Ishikawa (cell line): ENCODE measurements at regions not wholly inside any gene's neighbourhood (a gene's known extent, or its start where the extent isn't known, plus 50 kb on each side); places are given as distances from the start of the nearest gene placed in this dataset.

Experiments
- CREB1 ChIP-seq: IDR thresholded peaks from 2 replicates; pipeline ENCODE4 v1.6.1; 2012; ENCODE audit warnings: low read depth
- EGR1 ChIP-seq: IDR thresholded peaks from 2 replicates; pipeline ENCODE4 v1.6.1; 2012
- EP300 ChIP-seq: IDR thresholded peaks from 2 replicates; pipeline ENCODE4 v1.6.1; 2012; ENCODE audit warnings: borderline replicate concordance
- RAD21 ChIP-seq: IDR thresholded peaks from 2 replicates; pipeline ENCODE4 v1.6.1; 2012; ENCODE audit warnings: low read depth
- TAF1 ChIP-seq: IDR thresholded peaks from 2 replicates; pipeline ENCODE4 v1.6.1; 2012; ENCODE audit warnings: low read depth, mild to moderate bottlenecking
- TCF12 ChIP-seq: IDR thresholded peaks from 2 replicates; pipeline ENCODE4 v1.6.1; 2012; ENCODE audit warnings: low read depth
- TF ChIP-seq, protein P1 (sequence below): IDR thresholded peaks from 2 replicates; pipeline ENCODE4 v1.6.1; 2012; ENCODE audit warnings: low read depth, mild to moderate bottlenecking
- TF ChIP-seq, protein P2 (sequence below): IDR thresholded peaks from 2 replicates; pipeline ENCODE4 v1.6.1; 2012

DNA sequence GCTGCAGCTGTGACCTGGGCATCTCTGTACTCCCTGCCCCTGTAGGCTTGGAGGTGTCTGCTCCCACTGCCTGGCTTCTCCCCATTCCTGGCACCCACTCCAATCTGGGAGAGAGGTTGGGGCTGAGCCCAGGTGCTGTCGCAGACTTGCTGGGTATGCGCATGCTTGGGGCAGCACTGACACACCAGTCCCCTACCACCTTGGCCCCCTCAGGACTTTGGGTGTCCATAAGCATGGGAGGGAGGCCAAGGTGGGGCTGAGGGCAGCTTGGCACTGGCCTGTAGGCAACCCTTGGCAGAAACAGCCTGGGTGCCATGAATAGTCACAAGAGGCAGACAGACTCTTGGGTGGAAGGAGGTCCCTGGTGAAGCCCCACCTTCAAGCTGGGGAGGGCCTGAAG is 136.8 kb downstream of the QPCT start:
- TF ChIP-seq EGR1 (no peak), RAD21 (no peak), TCF12 (no peak), EP300 (no peak), TAF1 (no peak), CREB1 (no peak)
- TF ChIP-seq, protein P1, sequence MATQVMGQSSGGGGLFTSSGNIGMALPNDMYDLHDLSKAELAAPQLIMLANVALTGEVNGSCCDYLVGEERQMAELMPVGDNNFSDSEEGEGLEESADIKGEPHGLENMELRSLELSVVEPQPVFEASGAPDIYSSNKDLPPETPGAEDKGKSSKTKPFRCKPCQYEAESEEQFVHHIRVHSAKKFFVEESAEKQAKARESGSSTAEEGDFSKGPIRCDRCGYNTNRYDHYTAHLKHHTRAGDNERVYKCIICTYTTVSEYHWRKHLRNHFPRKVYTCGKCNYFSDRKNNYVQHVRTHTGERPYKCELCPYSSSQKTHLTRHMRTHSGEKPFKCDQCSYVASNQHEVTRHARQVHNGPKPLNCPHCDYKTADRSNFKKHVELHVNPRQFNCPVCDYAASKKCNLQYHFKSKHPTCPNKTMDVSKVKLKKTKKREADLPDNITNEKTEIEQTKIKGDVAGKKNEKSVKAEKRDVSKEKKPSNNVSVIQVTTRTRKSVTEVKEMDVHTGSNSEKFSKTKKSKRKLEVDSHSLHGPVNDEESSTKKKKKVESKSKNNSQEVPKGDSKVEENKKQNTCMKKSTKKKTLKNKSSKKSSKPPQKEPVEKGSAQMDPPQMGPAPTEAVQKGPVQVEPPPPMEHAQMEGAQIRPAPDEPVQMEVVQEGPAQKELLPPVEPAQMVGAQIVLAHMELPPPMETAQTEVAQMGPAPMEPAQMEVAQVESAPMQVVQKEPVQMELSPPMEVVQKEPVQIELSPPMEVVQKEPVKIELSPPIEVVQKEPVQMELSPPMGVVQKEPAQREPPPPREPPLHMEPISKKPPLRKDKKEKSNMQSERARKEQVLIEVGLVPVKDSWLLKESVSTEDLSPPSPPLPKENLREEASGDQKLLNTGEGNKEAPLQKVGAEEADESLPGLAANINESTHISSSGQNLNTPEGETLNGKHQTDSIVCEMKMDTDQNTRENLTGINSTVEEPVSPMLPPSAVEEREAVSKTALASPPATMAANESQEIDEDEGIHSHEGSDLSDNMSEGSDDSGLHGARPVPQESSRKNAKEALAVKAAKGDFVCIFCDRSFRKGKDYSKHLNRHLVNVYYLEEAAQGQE, result no peak
- TF ChIP-seq, protein P2, sequence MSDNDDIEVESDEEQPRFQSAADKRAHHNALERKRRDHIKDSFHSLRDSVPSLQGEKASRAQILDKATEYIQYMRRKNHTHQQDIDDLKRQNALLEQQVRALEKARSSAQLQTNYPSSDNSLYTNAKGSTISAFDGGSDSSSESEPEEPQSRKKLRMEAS, result no peak
